ENCODE measurements at regions not wholly inside any gene's neighbourhood (a gene's known extent, or its start where the extent isn't known, plus 50 kb on each side); places are given as distances from the start of the nearest gene placed in this dataset.

- Mint-ChIP-seq H3K9me3 (peaks cover 3% of the 10 kb centered on the region), H3K27me3 (ENCODE audit: insufficient read depth, low read depth, poor library complexity) (peaks cover 2% of the 10 kb centered on the region), H3K36me3 (ENCODE audit: low read depth) (peaks cover 6% of the 10 kb centered on the region; the same call in 1 of the 3 replicates), H3K4me3 (no peak overlapping the region), H3K27ac (no peak overlapping the region), H3K4me1 (no peaks in the 10 kb centered on the region)
- DNase-seq (ENCODE audit: low spot score) (no peak), ATAC-seq (no peak)
- Histone ChIP-seq H3F3A (replicated peaks; ENCODE audit: low read depth) (no peaks in the 10 kb centered on the region), H3K9me2 (ENCODE audit: insufficient read depth) (peaks cover 7% of the 10 kb centered on the region; the same call in 1 of the 2 replicates), H3K4me2 (no peak overlapping the region), H2AFZ (no peak overlapping the region), H3K27me3 (ENCODE audit: insufficient read depth) (no peaks in the 10 kb centered on the region), H3K4me3 (no peak overlapping the region), H3K27ac (ENCODE audit: low read depth) (no peak overlapping the region), H3K79me2 (replicated peaks; ENCODE audit: insufficient read depth) (no peaks in the 10 kb centered on the region), H3K36me3 (ENCODE audit: insufficient read depth) (no peaks in the 10 kb centered on the region), H4K20me1 (replicated peaks; ENCODE audit: insufficient read depth) (no peaks in the 10 kb centered on the region), H3K4me1 (ENCODE audit: insufficient read depth) (no peaks in the 10 kb centered on the region)
- TF ChIP-seq, protein P1, sequence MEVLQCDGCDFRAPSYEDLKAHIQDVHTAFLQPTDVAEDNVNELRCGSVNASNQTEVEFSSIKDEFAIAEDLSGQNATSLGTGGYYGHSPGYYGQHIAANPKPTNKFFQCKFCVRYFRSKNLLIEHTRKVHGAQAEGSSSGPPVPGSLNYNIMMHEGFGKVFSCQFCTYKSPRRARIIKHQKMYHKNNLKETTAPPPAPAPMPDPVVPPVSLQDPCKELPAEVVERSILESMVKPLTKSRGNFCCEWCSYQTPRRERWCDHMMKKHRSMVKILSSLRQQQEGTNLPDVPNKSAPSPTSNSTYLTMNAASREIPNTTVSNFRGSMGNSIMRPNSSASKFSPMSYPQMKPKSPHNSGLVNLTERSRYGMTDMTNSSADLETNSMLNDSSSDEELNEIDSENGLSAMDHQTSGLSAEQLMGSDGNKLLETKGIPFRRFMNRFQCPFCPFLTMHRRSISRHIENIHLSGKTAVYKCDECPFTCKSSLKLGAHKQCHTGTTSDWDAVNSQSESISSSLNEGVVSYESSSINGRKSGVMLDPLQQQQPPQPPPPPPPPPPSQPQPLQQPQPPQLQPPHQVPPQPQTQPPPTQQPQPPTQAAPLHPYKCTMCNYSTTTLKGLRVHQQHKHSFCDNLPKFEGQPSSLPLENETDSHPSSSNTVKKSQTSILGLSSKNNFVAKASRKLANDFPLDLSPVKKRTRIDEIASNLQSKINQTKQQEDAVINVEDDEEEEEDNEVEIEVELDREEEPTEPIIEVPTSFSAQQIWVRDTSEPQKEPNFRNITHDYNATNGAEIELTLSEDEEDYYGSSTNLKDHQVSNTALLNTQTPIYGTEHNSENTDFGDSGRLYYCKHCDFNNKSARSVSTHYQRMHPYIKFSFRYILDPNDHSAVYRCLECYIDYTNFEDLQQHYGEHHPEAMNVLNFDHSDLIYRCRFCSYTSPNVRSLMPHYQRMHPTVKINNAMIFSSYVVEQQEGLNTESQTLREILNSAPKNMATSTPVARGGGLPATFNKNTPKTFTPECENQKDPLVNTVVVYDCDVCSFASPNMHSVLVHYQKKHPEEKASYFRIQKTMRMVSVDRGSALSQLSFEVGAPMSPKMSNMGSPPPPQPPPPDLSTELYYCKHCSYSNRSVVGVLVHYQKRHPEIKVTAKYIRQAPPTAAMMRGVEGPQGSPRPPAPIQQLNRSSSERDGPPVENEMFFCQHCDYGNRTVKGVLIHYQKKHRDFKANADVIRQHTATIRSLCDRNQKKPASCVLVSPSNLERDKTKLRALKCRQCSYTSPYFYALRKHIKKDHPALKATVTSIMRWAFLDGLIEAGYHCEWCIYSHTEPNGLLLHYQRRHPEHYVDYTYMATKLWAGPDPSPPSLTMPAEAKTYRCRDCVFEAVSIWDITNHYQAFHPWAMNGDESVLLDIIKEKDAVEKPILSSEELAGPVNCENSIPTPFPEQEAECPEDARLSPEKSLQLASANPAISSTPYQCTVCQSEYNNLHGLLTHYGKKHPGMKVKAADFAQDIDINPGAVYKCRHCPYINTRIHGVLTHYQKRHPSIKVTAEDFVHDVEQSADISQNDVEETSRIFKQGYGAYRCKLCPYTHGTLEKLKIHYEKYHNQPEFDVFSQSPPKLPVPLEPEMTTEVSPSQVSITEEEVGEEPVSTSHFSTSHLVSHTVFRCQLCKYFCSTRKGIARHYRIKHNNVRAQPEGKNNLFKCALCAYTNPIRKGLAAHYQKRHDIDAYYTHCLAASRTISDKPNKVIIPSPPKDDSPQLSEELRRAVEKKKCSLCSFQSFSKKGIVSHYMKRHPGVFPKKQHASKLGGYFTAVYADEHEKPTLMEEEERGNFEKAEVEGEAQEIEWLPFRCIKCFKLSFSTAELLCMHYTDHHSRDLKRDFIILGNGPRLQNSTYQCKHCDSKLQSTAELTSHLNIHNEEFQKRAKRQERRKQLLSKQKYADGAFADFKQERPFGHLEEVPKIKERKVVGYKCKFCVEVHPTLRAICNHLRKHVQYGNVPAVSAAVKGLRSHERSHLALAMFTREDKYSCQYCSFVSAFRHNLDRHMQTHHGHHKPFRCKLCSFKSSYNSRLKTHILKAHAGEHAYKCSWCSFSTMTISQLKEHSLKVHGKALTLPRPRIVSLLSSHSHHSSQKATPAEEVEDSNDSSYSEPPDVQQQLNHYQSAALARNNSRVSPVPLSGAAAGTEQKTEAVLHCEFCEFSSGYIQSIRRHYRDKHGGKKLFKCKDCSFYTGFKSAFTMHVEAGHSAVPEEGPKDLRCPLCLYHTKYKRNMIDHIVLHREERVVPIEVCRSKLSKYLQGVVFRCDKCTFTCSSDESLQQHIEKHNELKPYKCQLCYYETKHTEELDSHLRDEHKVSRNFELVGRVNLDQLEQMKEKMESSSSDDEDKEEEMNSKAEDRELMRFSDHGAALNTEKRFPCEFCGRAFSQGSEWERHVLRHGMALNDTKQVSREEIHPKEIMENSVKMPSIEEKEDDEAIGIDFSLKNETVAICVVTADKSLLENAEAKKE (CRISPR knock-in tag; IDR thresholded peaks at IDR 0.05), result no peak
- TF ChIP-seq STAT1 (IDR thresholded peaks at IDR 0.05; ENCODE audit: unreplicated experiment), result no peak
- TF ChIP-seq ZNF331 (CRISPR knock-in tag; IDR thresholded peaks at IDR 0.05; ENCODE audit: low read depth), result no peak
- TF ChIP-seq NANOG (IDR thresholded peaks at IDR 0.05; ENCODE audit: borderline replicate concordance), result no peak
- TF ChIP-seq, protein P2, sequence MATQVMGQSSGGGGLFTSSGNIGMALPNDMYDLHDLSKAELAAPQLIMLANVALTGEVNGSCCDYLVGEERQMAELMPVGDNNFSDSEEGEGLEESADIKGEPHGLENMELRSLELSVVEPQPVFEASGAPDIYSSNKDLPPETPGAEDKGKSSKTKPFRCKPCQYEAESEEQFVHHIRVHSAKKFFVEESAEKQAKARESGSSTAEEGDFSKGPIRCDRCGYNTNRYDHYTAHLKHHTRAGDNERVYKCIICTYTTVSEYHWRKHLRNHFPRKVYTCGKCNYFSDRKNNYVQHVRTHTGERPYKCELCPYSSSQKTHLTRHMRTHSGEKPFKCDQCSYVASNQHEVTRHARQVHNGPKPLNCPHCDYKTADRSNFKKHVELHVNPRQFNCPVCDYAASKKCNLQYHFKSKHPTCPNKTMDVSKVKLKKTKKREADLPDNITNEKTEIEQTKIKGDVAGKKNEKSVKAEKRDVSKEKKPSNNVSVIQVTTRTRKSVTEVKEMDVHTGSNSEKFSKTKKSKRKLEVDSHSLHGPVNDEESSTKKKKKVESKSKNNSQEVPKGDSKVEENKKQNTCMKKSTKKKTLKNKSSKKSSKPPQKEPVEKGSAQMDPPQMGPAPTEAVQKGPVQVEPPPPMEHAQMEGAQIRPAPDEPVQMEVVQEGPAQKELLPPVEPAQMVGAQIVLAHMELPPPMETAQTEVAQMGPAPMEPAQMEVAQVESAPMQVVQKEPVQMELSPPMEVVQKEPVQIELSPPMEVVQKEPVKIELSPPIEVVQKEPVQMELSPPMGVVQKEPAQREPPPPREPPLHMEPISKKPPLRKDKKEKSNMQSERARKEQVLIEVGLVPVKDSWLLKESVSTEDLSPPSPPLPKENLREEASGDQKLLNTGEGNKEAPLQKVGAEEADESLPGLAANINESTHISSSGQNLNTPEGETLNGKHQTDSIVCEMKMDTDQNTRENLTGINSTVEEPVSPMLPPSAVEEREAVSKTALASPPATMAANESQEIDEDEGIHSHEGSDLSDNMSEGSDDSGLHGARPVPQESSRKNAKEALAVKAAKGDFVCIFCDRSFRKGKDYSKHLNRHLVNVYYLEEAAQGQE (IDR thresholded peaks at IDR 0.05; ENCODE audit: unreplicated experiment), result no peak
- TF ChIP-seq POLR2AphosphoS5 (IDR thresholded peaks at IDR 0.05; ENCODE audit: low read depth), result no peak
- no peak for TF ChIP-seq ZNF114 (CRISPR knock-in tag; IDR thresholded peaks at IDR 0.05)
- no peak for TF ChIP-seq EZH2phosphoT487 (IDR thresholded peaks at IDR 0.05; ENCODE audit: unreplicated experiment)
- TF ChIP-seq CREB1 (CRISPR knock-in tag; IDR thresholded peaks at IDR 0.05; ENCODE audit: low read depth), result no peak
- TF ChIP-seq EZH2 (IDR thresholded peaks at IDR 0.05; ENCODE audit: low read depth, unreplicated experiment), result no peak
- no peak for TF ChIP-seq ETS1 (IDR thresholded peaks at IDR 0.05)
- TF ChIP-seq, protein P3, sequence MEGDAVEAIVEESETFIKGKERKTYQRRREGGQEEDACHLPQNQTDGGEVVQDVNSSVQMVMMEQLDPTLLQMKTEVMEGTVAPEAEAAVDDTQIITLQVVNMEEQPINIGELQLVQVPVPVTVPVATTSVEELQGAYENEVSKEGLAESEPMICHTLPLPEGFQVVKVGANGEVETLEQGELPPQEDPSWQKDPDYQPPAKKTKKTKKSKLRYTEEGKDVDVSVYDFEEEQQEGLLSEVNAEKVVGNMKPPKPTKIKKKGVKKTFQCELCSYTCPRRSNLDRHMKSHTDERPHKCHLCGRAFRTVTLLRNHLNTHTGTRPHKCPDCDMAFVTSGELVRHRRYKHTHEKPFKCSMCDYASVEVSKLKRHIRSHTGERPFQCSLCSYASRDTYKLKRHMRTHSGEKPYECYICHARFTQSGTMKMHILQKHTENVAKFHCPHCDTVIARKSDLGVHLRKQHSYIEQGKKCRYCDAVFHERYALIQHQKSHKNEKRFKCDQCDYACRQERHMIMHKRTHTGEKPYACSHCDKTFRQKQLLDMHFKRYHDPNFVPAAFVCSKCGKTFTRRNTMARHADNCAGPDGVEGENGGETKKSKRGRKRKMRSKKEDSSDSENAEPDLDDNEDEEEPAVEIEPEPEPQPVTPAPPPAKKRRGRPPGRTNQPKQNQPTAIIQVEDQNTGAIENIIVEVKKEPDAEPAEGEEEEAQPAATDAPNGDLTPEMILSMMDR (conservative IDR thresholded peaks at IDR 0.05; ENCODE audit: low read depth in 2 of 2), result no peak
- TF ChIP-seq JUNB (IDR thresholded peaks at IDR 0.05; ENCODE audit: unreplicated experiment), result no peak
Measured at GRCh38 chr13:105579821-105580710, 955.4 kb downstream of the EFNB2 start.

All from GM23338 (cell line).